ENCODE measurements at regions not wholly inside any gene's neighbourhood (a gene's known extent, or its start where the extent isn't known, plus 50 kb on each side); places are given as distances from the start of the nearest gene placed in this dataset.

DNA sequence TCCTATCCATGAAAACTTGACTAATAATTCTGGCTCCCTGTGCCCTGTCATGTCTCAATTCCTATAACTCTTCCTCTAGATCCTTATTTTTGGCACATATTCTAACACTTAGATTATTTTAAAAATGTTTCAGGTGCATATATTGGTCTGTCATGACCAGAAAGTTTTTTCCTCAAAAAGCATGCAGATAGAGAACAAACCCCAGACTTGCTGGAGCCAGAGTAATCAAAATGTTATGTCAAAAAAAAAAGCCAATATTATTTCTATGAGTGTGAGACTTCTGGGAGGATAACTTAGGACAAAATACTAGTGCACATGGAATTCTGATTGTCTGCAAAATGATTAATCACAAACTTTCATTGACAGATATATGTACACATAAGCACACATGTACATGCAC is 135.1 kb upstream of the MROH9 start:
- TF ChIP-seq, protein P1, sequence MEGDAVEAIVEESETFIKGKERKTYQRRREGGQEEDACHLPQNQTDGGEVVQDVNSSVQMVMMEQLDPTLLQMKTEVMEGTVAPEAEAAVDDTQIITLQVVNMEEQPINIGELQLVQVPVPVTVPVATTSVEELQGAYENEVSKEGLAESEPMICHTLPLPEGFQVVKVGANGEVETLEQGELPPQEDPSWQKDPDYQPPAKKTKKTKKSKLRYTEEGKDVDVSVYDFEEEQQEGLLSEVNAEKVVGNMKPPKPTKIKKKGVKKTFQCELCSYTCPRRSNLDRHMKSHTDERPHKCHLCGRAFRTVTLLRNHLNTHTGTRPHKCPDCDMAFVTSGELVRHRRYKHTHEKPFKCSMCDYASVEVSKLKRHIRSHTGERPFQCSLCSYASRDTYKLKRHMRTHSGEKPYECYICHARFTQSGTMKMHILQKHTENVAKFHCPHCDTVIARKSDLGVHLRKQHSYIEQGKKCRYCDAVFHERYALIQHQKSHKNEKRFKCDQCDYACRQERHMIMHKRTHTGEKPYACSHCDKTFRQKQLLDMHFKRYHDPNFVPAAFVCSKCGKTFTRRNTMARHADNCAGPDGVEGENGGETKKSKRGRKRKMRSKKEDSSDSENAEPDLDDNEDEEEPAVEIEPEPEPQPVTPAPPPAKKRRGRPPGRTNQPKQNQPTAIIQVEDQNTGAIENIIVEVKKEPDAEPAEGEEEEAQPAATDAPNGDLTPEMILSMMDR (optimal IDR thresholded peaks at IDR 0.05 in 1 of 3, IDR thresholded peaks at IDR 0.05 in 1 of 3, conservative IDR thresholded peaks at IDR 0.05 in 1 of 3; ENCODE audit: extremely low read depth in 1 of 3, insufficient read depth in 2 of 3, low read length in 3 of 3) = no peak
- no peak for TF ChIP-seq EZH2 (IDR thresholded peaks at IDR 0.05; ENCODE audit: low read length)
